Dermis microvascular lymphatic vessel endothelial cell (primary cell): ENCODE measurements at regions not wholly inside any gene's neighbourhood (a gene's known extent, or its start where the extent isn't known, plus 50 kb on each side); places are given as distances from the start of the nearest gene placed in this dataset.

ENCODE experiments used
- DNase-seq, 2 donors: peaks; one replicate each; pipeline versions ENCODE4 v3.0.0 to v3.0.0-alpha.2; 2010; ENCODE audit warnings: low read depth in 2 of 2

- DNase-seq, result peak in 1 of 2 donors; percentile 63
Measured at GRCh38 chr21:17981060-17981740, 162.0 kb upstream of the C21orf91 start.

DNA sequence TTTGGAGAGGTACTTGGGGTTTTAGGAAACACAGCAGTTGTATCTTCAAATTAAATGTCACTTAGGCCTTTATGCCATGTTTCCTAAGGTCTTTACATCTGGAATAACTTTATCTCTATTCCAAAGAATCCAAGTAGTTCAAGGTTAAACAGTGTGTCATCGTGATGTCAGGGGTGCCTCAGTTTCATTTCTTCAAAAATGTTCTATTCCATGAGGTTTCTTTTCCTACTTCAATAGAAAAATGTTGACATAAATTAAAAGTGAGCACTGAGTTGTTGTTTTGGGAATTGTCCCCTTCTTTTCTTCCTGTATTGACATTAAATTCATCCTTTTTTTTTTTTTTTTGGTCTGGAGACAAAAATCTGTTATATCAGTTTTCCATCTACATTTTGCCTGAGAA is 160.6 kb upstream of the C21orf91 start:
- no peak for DNase-seq

DNA sequence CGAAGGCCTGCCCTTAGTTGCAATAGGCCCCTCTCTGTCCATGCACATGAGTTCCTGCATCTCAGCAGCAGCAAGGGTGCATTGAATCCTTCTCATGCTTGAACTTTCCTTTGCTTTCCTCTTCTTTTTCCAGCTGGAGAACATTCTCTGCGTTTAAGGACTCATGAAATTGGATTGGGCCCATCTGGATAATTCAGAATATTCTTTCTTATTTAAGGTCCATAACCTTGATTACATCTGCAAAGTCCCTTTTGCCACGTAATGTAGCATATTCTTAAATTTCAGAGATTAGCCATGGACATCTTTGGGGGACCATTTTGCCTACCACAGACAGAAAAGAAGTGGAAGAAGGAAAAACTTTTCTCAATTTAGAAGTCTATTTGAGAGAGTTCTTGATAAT is 159.7 kb upstream of the C21orf91 start:
- DNase-seq, result no peak

DNA sequence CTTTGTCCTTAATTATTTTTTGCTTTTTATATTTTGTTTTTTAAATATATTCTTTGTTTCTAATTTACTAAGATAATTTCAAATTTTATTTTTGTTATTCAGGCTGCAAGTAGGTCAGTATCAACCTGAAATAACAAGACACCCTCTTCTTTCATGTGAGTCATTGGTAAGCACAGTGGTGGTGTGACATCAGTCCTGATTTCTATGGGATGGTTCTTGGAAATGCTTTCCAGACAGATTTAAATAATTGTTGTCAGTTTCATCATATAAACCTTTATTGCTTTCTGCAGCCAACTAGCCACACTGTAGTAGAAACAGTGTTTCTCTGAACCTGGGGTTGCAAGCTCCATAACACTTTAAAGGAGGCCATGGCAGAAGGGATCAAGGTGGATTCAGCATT is 157.5 kb upstream of the C21orf91 start:
- DNase-seq, result no peak

DNA sequence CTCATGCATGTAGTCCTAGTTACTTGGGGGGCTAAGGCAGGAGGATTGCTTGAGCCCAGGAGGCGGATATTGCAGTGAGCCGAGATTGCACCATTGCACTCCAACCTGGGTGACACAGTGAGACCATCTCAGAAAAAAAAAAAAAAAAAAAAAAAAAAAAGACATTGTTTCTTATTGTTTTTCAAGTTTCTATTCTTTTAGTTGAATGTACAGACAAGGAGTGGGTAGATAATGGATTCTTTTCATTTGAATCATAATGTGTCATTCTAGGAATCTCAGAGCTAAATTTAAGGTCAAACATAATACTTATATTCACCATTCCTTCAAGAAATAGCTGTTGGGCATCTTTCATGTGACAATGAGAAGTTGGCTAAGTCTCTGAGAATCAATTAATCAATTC is 157.0 kb upstream of the C21orf91 start:
- DNase-seq, result no peak

DNA sequence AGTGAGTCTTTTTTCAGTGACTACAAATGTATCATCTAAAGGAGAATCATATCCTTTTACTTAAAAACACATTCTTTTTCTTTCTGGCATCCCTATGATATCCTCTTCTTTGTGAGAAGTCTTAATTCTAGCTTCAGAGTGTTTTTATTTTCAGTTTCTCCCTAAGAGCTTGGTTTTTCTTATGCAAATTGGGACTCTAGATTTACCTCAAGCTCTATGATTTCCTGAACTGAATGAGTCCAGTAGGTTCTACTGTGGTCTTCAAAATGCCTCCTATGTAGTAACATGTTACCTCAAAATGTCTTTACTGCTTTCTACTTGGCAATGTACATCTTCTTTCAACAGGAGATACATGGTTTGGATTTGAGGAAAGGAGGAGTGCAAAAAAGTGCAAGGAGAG is 148.2 kb upstream of the C21orf91 start:
- no peak for DNase-seq

- DNase-seq, result no peak
Measured at GRCh38 chr21:17964716-17965115, 145.6 kb upstream of the C21orf91 start.

DNA sequence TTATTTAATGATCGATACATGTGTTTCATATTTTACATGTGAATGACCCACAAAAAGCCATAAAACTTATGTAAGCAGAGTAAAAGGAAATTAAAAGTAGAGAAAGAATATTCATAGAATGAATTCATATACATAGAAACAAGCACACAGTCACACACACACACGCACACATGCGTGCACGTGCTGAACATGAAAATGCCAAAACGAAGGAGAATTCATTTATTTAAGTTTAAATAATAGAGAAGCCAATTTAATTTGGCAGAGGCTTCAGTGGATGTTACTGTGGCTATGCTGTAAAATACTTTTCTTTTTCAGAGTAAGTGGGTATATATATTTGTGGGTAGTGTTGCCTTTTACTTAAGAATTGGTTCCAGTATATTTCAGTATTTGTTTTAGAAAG is 145.0 kb upstream of the C21orf91 start:
- DNase-seq, result no peak

DNA sequence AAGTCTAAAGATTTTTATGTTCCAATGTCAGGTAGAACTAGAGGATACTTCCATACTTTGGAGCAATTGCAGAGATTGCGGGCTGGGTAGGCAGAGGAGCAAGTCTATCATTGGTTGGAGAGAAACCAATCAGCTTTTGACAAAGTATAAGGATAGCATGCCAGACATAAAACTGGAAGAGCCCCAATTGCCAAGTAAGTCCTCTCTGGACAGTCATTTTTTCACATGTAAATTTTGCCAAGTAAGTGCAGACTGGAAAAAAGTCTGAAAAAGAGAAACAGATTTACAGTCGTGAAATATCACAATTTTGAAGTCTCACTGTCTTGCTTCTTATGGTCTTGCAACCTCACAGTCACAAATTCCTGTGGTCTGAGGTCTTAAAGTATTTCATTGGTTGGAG is 131.4 kb upstream of the C21orf91 start:
- no peak for DNase-seq

DNA sequence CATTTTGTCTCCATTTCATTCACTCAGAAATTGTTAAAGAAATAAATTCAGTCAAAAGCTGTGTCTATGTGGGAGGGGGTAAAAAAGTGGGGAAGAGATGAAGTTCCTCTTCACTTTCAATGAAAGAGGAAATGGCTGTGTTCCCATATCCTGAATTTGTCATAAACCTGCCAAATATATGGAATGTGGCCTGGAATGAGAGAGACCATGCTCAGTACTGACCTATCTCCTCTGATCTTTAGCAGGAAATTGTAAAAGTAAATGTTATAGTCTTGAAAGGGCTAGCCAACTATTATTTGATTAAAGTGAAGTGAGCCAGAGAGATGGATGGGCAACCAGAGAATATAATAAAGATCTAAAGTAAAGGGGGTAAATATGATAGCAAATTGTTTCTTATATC is 130.3 kb upstream of the C21orf91 start:
- DNase-seq, result peak; percentile 34 to 77

DNA sequence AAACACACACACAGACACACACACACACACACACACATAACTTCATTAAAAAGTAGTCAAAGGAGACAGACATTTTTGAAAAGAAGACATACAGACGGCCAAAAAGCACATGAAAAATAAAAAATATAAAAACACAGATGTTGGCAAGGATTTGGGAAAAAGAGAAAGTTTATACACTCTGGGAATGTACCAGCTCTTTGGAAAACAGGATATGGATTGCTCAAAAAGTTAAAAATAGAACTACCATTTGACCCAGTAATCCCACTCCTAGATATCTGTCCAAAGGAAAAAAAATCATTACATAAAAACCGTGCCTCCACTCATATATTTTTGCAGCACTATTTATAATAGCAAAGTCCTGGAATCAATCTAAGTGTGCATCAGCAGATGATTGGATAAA is 128.4 kb upstream of the C21orf91 start:
- peak; percentile 13 to 78 for DNase-seq

DNA sequence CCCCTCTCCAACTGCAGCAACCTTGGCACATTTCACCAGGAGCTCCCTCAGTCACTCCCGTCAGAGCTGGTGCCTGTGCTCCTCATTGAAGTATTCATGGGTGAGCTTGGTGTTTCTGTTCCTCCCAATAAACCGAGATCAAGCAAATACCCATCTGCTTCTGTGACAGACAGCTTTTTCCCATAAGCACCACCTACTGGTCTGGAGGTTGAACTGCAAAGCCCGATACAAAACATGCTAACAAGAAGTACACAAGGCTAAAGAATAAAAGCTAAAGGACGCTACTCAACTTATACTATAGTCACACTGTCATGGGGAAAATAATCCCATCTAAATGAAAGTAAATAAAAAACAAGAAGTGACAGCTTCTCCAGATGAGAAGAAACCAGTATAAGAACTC is 111.9 kb upstream of the C21orf91 start:
- no peak for DNase-seq

- DNase-seq, result no peak
Measured at GRCh38 chr21:17930093-17930492, 110.9 kb upstream of the C21orf91 start.

DNA sequence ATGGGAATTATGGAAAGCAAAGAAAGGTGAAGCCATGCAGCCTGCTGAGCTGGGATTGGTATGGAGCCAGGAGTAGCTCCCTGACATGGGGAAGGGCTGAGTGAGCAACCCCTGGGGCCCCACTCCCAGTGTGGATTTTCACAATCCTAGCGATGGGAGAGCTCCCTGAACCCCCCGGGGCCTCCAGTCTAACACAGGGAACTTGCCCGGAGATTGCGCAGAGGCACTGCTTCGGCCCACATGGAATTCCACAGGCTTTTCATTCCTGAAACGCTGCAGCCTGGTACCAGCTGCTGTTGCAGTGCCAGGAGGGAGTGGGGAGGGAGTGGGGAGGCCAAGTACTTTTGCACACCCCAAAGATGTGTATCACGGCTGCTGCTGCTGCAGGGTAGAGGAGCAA is 110.4 kb upstream of the C21orf91 start:
- DNase-seq, result no peak

GRCh38 chr21:17925899-17926298 is 106.7 kb upstream of the C21orf91 start:
- peak; percentile 26 to 60 for DNase-seq

DNA sequence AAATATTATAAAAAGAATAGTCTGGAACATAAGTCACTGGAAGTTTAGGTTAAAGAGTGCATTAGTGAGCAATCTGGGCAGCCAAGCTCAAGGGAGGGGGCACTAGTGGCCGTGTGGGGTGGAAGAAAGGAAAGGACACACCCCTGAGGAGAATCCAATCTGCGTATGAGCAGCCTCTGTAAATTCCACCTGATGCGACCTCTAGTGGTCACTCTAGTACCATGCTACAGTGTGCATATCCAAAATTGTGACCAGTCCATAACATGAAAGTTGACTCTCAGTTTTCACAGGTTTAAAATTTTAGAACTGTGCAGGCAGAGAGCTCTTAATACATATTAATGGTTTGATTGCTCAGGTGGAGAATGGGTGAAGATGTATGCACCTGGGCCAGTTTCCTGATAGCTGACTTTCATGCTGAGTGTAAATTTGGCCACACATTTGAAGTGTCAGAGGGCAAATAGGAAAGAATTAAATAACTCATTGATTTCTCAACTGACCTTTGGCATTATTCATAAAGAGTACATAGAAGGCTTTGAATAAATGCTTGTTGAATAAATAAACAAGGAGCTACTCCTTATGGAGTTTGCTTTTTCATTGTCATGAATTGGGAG is 105.9 kb upstream of the C21orf91 start:
- DNase-seq, result peak; percentile 55 to 59

- DNase-seq, result peak; percentile 78 to 95
Measured at GRCh38 chr21:17921579-17922530, 102.7 kb upstream of the C21orf91 start.

DNA sequence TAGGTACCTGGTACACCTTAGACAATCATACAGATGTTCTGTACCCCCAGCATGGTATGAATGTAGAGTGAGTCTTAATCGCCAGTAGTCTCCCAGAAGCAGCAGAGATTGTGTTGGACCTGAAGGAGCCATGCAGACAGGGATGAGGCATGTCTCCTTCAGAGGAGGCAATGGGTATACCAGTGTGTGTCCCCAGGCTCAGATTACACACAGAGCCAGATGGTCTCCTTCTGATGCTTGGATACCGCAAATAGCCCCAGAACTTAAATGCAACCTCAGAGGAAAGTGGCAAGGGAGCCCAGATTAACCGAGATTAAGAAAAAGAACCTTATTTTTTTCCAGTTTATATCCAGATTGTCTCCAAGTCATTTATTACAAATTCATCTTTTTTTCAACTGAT is 96.8 kb upstream of the C21orf91 start:
- no peak for DNase-seq

- no peak for DNase-seq
Measured at GRCh38 chr21:17911628-17912027, 92.5 kb upstream of the C21orf91 start.

DNA sequence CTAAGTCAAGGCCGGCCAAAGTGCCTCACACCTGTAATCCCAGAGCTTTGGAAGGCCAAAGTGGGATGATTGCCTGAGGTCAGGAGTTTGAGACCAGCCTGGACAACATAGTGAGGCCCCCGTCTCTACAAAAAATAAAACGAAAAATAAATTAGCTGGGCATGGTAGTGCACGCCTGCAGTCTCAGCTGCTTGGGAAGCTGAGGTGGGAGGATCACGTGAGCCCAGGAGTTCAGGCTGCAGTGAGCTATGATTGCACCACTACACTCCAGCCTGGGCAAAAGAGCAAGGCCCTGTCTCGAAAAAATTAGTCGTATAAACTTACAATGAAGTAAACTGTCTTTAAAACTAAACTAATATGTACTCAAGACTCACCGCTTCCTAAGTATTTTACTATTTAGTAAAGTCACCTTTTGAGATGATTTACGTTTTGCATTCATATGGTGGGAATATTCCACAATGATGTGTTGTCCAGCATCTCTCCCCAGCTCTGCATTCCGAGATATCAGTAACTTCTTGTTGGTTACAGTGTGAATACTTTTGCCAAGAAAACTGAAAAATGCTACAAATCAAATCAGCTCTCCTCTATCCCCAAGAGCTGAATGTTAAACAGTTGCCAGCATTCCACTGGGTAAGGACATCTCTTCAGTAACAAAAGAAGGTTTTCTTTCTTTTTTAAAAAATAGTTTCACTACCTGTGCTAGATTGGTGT is 84.9 kb upstream of the C21orf91 start:
- no peak for DNase-seq

- DNase-seq, result peak in 1 of 2 donors; percentile 32
Measured at GRCh38 chr21:17903029-17903806, 84.1 kb upstream of the C21orf91 start.
